Lower lobe of right lung (tissue), 2 donors: ENCODE measurements at regions not wholly inside any gene's neighbourhood (a gene's known extent, or its start where the extent isn't known, plus 50 kb on each side); places are given as distances from the start of the nearest gene placed in this dataset.

Experiments used
- ATAC-seq, 2 donors: fragments of 200-7000 bp; cut with Tn5 transposase; one replicate each; pipeline ENCODE4 v1.9.1; 2020 to 2022; ENCODE audit warnings: mild to moderate bottlenecking in 2 of 2, moderate library complexity in 2 of 2
- DNase-seq: peaks from one replicate; pipeline ENCODE4 v3.0.0-alpha.2; 2020
- H3K27ac ChIP-seq: fragments of 200-600 bp; one replicate; pipeline ENCODE4 v1.8.0; 2022
- H3K27me3 ChIP-seq: fragments of 200-600 bp; one replicate; pipeline ENCODE4 v1.8.0; 2022; ENCODE audit warnings: low read depth
- H3K36me3 ChIP-seq: fragments of 200-600 bp; one replicate; pipeline ENCODE4 v1.8.0; 2022; ENCODE audit warnings: mild to moderate bottlenecking
- H3K4me1 ChIP-seq: fragments of 200-600 bp; one replicate; pipeline ENCODE4 v1.8.0; 2022
- H3K4me3 ChIP-seq: fragments of 200-600 bp; one replicate; pipeline ENCODE4 v1.8.0; 2022; ENCODE audit warnings: mild to moderate bottlenecking
- H3K9me3 ChIP-seq: fragments of 200-600 bp; one replicate; pipeline ENCODE4 v1.8.0; 2022
- CTCF ChIP-seq: fragments of 200-600 bp; IDR thresholded peaks from one replicate; pipeline ENCODE4 v1.8.0; 2022; ENCODE audit warnings: antibody characterized with exemption, mild to moderate bottlenecking
- intact Hi-C: fragments of 100-400 bp; cut with DNase I; formaldehyde crosslinking; loops from one replicate; pipeline ENCODE4 v1.11.0; 2022
- donor health status: DM: no; HTN: yes; CAD: no; lungs with severe emphysema.

GRCh38 chr22:49012712-49013395 is 814.8 kb downstream of the BRD1 start:
- ATAC-seq (no peak), DNase-seq (no peak)
- H3K4me1 ChIP-seq, result peaks cover 14% of the 10 kb centered on the region
- no peaks in the 10 kb centered on the region for H3K9me3 ChIP-seq
- intact Hi-C loops, result no loop called here
- no peak for TF ChIP-seq CTCF
- H3K27me3 ChIP-seq, result peaks cover 26% of the 10 kb centered on the region
- no peak overlapping the region for H3K4me3 ChIP-seq
- no peaks in the 10 kb centered on the region for H3K36me3 ChIP-seq
- no peak overlapping the region for H3K27ac ChIP-seq

GRCh38 chr22:49011769-49012648 is 815.7 kb downstream of the BRD1 start:
- no peak for TF ChIP-seq CTCF
- H3K4me3 ChIP-seq, result no peak overlapping the region
- H3K27ac ChIP-seq, result no peak overlapping the region
- H3K36me3 ChIP-seq, result no peaks in the 10 kb centered on the region
- ATAC-seq (no peak), DNase-seq (peak; percentile 9)
- peaks cover 14% of the 10 kb centered on the region for H3K4me1 ChIP-seq
- intact Hi-C loops, result no loop called here
- H3K27me3 ChIP-seq, result peaks cover 26% of the 10 kb centered on the region
- no peaks in the 10 kb centered on the region for H3K9me3 ChIP-seq

- Histone ChIP-seq H3K9me3 (no peaks in the 10 kb centered on the region), H3K27ac (no peak overlapping the region), H3K36me3 (no peaks in the 10 kb centered on the region), H3K4me3 (no peak overlapping the region), H3K27me3 (peaks cover 26% of the 10 kb centered on the region), H3K4me1 (peaks cover 14% of the 10 kb centered on the region)
- peak; percentile 29 for DNase-seq
- ATAC-seq, result no peak
- intact Hi-C loops, result no loop called here
- TF ChIP-seq CTCF, result no peak
Measured at GRCh38 chr22:49011379-49011768, 816.3 kb downstream of the BRD1 start.

GRCh38 chr22:49010901-49011300 is 816.8 kb downstream of the BRD1 start:
- H3K4me3 ChIP-seq, result no peak overlapping the region
- peaks cover 26% of the 10 kb centered on the region for H3K27me3 ChIP-seq
- H3K4me1 ChIP-seq, result peaks cover 14% of the 10 kb centered on the region
- no peak overlapping the region for H3K27ac ChIP-seq
- no peaks in the 10 kb centered on the region for H3K36me3 ChIP-seq
- H3K9me3 ChIP-seq, result no peaks in the 10 kb centered on the region
- TF ChIP-seq CTCF, result no peak
- ATAC-seq, result no peak
- DNase-seq, result peak; percentile 36
- intact Hi-C loops, result no loop called here

- intact Hi-C loops, result no loop called here
- TF ChIP-seq CTCF, result no peak
- Histone ChIP-seq H3K9me3 (no peaks in the 10 kb centered on the region), H3K4me3 (no peak overlapping the region), H3K36me3 (no peaks in the 10 kb centered on the region), H3K4me1 (peaks cover 11% of the 10 kb centered on the region), H3K27ac (no peak overlapping the region), H3K27me3 (peaks cover 26% of the 10 kb centered on the region)
- no peak for ATAC-seq
- peak; percentile 28 for DNase-seq
Measured at GRCh38 chr22:49010070-49010863, 817.4 kb downstream of the BRD1 start.
